SK-N-SH (cell line): ENCODE measurements at regions not wholly inside any gene's neighbourhood (a gene's known extent, or its start where the extent isn't known, plus 50 kb on each side); places are given as distances from the start of the nearest gene placed in this dataset.

Source experiments
- RAD21 ChIP-seq: IDR thresholded peaks from 2 replicates; pipeline ENCODE4 v1.6.1; 2012; ENCODE audit warnings: mild to moderate bottlenecking, low read length
- RCOR1 ChIP-seq: fragments of 150-350 bp; IDR thresholded peaks from 2 replicates; pipeline ENCODE4 v1.6.1; 2017; ENCODE audit warnings: antibody characterized with exemption, low read length
- TF ChIP-seq, protein P1 (sequence below): fragments of 200-600 bp; sonication (generic); IDR thresholded peaks from 2 replicates; pipeline ENCODE4 v1.6.1; 2017; ENCODE audit warnings: antibody characterized with exemption, mild to moderate bottlenecking, moderate library complexity

DNA sequence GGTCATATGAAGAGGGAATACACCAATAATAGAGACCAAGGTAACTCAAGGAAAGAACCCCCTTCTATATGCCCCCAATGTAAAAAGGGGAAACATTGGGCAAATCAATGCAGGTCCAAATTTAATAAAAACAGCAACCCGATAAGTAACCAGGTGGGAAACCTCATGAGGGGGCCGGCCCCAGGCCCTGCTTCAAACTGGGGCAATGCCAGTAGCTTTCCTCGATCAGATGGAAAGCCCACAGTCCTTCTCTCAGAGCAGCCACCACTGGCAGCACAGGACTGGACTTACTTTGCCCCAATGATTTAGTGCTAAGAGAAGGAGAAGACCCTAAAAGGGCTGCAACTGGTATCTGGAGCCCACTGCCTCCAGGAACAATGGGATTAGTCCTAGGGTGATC lies 65.6 kb upstream of the ASCC3 start:
- TF ChIP-seq, protein P1, sequence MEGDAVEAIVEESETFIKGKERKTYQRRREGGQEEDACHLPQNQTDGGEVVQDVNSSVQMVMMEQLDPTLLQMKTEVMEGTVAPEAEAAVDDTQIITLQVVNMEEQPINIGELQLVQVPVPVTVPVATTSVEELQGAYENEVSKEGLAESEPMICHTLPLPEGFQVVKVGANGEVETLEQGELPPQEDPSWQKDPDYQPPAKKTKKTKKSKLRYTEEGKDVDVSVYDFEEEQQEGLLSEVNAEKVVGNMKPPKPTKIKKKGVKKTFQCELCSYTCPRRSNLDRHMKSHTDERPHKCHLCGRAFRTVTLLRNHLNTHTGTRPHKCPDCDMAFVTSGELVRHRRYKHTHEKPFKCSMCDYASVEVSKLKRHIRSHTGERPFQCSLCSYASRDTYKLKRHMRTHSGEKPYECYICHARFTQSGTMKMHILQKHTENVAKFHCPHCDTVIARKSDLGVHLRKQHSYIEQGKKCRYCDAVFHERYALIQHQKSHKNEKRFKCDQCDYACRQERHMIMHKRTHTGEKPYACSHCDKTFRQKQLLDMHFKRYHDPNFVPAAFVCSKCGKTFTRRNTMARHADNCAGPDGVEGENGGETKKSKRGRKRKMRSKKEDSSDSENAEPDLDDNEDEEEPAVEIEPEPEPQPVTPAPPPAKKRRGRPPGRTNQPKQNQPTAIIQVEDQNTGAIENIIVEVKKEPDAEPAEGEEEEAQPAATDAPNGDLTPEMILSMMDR = no peak
- TF ChIP-seq RCOR1 (no peak), RAD21 (no peak)
